H9 (cell line): ENCODE measurements at regions not wholly inside any gene's neighbourhood (a gene's known extent, or its start where the extent isn't known, plus 50 kb on each side); places are given as distances from the start of the nearest gene placed in this dataset.

Source experiments
- DNase-seq: peaks from one replicate; pipeline ENCODE4 v3.0.0-alpha.2; 2017
- H2AFZ ChIP-seq: one replicate; pipeline ENCODE4 v1.6.1; 2013; ENCODE audit warnings: mild to moderate bottlenecking, low read length, control low read depth, moderate library complexity
- H2AK5ac ChIP-seq: 2 replicates; pipeline ENCODE4 v1.6.1; 2013; ENCODE audit warnings: low read length, control low read depth, mixed read lengths; ENCODE audit not compliant: insufficient read length
- H2BK120ac ChIP-seq: one replicate; pipeline ENCODE4 v1.6.1; 2013; ENCODE audit warnings: low read depth, mild to moderate bottlenecking, low read length, control low read depth, inconsistent platforms; ENCODE audit not compliant: poor library complexity, severe bottlenecking
- H2BK12ac ChIP-seq: 2 replicates; pipeline ENCODE4 v1.6.1; 2013; ENCODE audit warnings: low read length, control low read depth, mixed read lengths, low read depth; ENCODE audit not compliant: insufficient read length
- H2BK15ac ChIP-seq: 2 replicates; pipeline ENCODE4 v1.6.1; 2013; ENCODE audit warnings: low read depth, low read length, control low read depth
- H2BK20ac ChIP-seq: one replicate; pipeline ENCODE4 v1.6.1; 2013; ENCODE audit warnings: low read depth, mild to moderate bottlenecking, low read length, control low read depth, inconsistent platforms; ENCODE audit not compliant: poor library complexity, severe bottlenecking
- H2BK5ac ChIP-seq: 2 replicates; pipeline ENCODE4 v1.6.1; 2013; ENCODE audit warnings: low read length, control low read depth, mixed read lengths; ENCODE audit not compliant: insufficient read length
- H3K14ac ChIP-seq: 2 replicates; pipeline ENCODE4 v1.6.1; 2013; ENCODE audit warnings: low read length, control low read depth; ENCODE audit not compliant: insufficient read depth
- H3K18ac ChIP-seq: 2 replicates; pipeline ENCODE4 v1.6.1; 2013; ENCODE audit warnings: low read depth, mild to moderate bottlenecking, mixed read lengths, low read length, control low read depth; ENCODE audit not compliant: insufficient read length
- H3K23ac ChIP-seq: 2 replicates; pipeline ENCODE4 v1.6.1; 2013; ENCODE audit warnings: low read length, control low read depth, mixed read lengths, low read depth; ENCODE audit not compliant: insufficient read length
- H3K23me2 ChIP-seq: 2 replicates; pipeline ENCODE4 v1.6.1; 2013; ENCODE audit warnings: low read depth, mild to moderate bottlenecking, mixed read lengths, low read length, control low read depth; ENCODE audit not compliant: insufficient read length, poor library complexity, severe bottlenecking
- H3K27ac ChIP-seq: 2 replicates; pipeline ENCODE4 v1.5.1; 2013; ENCODE audit warnings: low read length, control low read depth, mixed read lengths, low read depth; ENCODE audit not compliant: insufficient read length
- H3K27me3 ChIP-seq: 2 replicates; pipeline ENCODE4 v1.6.1; 2013; ENCODE audit warnings: low read length, control low read depth, inconsistent platforms; ENCODE audit not compliant: insufficient read depth
- H3K4ac ChIP-seq: 2 replicates; pipeline ENCODE4 v1.6.1; 2013; ENCODE audit warnings: low read depth, mild to moderate bottlenecking, control low read depth, inconsistent platforms, low read length, moderate library complexity
- H3K4me1 ChIP-seq: 2 replicates; pipeline ENCODE4 v1.6.1; 2013; ENCODE audit warnings: low read length, control low read depth, inconsistent platforms; ENCODE audit not compliant: insufficient read depth
- H3K4me2 ChIP-seq: 2 replicates; pipeline ENCODE4 v1.6.1; 2013; ENCODE audit warnings: low read length, control low read depth, mixed read lengths; ENCODE audit not compliant: insufficient read length, insufficient read depth
- H3K56ac ChIP-seq: 2 replicates; pipeline ENCODE4 v1.6.1; 2013; ENCODE audit warnings: low read depth, mild to moderate bottlenecking, mixed read lengths, low read length, control low read depth; ENCODE audit not compliant: insufficient read length
- H3K79me1 ChIP-seq: 2 replicates; pipeline ENCODE4 v1.6.1; 2013; ENCODE audit warnings: low read depth, mild to moderate bottlenecking, moderate library complexity, low read length, control low read depth, inconsistent platforms; ENCODE audit not compliant: insufficient read depth, poor library complexity, severe bottlenecking
- H3K79me2 ChIP-seq: 2 replicates; pipeline ENCODE4 v1.6.1; 2013; ENCODE audit warnings: low read length, control low read depth, inconsistent platforms; ENCODE audit not compliant: insufficient read depth
- H3K9ac ChIP-seq: 2 replicates; pipeline ENCODE4 v1.6.1; 2013; ENCODE audit warnings: low read length, control low read depth, mixed read lengths; ENCODE audit not compliant: insufficient read length; ENCODE audit errors: extremely low read depth
- H3K9me3 ChIP-seq: one replicate; pipeline ENCODE4 v1.6.1; 2013; ENCODE audit warnings: low read depth, low read length, inconsistent platforms; ENCODE audit not compliant: control insufficient read depth
- H3T11ph ChIP-seq: one replicate; pipeline ENCODE4 v1.6.1; 2013; ENCODE audit warnings: mild to moderate bottlenecking, low read length, control low read depth, inconsistent platforms
- H4K20me1 ChIP-seq: one replicate; pipeline ENCODE4 v1.6.1; 2013; ENCODE audit not compliant: control insufficient read depth, insufficient read length, insufficient read depth
- H4K5ac ChIP-seq: 2 replicates; pipeline ENCODE4 v1.6.1; 2013; ENCODE audit warnings: low read depth, mild to moderate bottlenecking, mixed read lengths, low read length, control low read depth; ENCODE audit not compliant: insufficient read length
- H4K8ac ChIP-seq: replicated peaks from 2 replicates; pipeline ENCODE4 v1.6.1; 2013; ENCODE audit warnings: low read length, control low read depth, mixed read lengths, low read depth; ENCODE audit not compliant: insufficient read length
- H4K91ac ChIP-seq: 2 replicates; pipeline ENCODE4 v1.6.1; 2013; ENCODE audit warnings: low read depth, mild to moderate bottlenecking, moderate library complexity, mixed read lengths, low read length, control low read depth; ENCODE audit not compliant: insufficient read length
- H3K27ac Mint-ChIP-seq, 3 experiments: 2 replicates in 2 of 3; 3 replicates in 1 of 3; pipeline ENCODE4 v1.8.0; 2020 to 2021; ENCODE audit warnings: mixed read lengths in 3 of 3, mild to moderate bottlenecking in 1 of 3, moderate library complexity in 1 of 3
- H3K27me3 Mint-ChIP-seq: 2 replicates; pipeline ENCODE4 v1.8.0; 2021; ENCODE audit warnings: low read depth, mild to moderate bottlenecking, moderate library complexity, mixed read lengths
- H3K36me3 Mint-ChIP-seq, 3 experiments: 2 replicates in 2 of 3; 3 replicates in 1 of 3; pipeline ENCODE4 v1.8.0; 2020 to 2021; ENCODE audit warnings: low read depth in 3 of 3, mixed read lengths in 3 of 3; ENCODE audit not compliant: insufficient read depth in 1 of 3
- H3K4me1 Mint-ChIP-seq, 2 experiments: 2 replicates each; pipeline ENCODE4 v1.8.0; 2020; ENCODE audit warnings: mixed read lengths in 2 of 2
- H3K4me3 Mint-ChIP-seq, 2 experiments: 2 replicates in 1 of 2; 3 replicates in 1 of 2; pipeline ENCODE4 v1.8.0; 2020 to 2021; ENCODE audit warnings: mild to moderate bottlenecking in 2 of 2, mixed read lengths in 2 of 2, moderate library complexity in 1 of 2
- H3K9me3 Mint-ChIP-seq, 2 experiments: 2 replicates in 1 of 2; 3 replicates in 1 of 2; pipeline ENCODE4 v1.8.0; 2020; ENCODE audit warnings: mild to moderate bottlenecking in 2 of 2, mixed read lengths in 2 of 2, moderate library complexity in 1 of 2
- WGBS: extraction: QIAGEN DNeasy Blood & Tissue Kit; methylation state at CpG from one replicate; pipeline ENCODE4 v1.1.7; 2013; ENCODE audit warnings: missing lambda C conversion rate, low lambda C conversion rate, mixed read lengths; ENCODE audit not compliant: insufficient read length; ENCODE audit errors: extremely low coverage; 5-methylcytosine and 5-hydroxymethylcytosine counted together
- TF ChIP-seq, protein P1 (sequence below): fragments of 200-600 bp; sonication (generic); conservative IDR thresholded peaks from 3 replicates; pipeline ENCODE4 v1.8.0; 2021; ENCODE audit warnings: antibody characterized with exemption, mild to moderate bottlenecking

DNA sequence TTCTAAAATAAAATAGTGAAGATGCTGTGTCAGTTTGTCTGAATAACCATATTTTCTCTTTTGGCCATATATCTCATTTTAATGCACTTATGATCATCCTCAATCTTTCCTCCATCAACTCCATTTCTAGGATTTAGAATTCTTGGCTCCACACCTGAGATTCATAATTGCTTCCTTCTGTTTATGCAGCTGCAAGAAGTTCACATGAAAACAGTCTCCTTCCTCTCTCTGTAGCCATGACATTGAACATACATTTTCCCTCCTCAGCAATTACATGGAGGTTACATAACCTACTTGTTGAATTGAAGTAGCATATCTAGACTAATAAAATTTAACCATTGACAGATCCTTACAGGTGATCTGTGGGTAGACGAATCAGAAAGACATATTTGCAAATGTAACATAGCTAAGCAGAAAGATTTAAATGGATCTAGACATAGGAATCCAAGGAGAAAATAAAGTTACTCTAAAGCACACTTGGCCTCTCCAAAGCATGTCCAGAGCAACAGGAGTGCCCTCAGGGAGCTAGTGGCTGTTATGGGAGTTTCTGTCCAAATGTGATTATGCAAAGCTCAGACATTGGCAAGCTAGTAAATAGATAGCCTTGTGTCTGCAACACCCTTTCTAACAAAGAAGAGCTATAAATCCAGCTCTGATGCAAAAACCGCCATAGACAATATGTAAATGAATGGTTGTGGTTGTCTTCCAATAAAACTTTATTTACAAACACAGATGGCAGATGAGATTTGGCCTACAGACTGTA lies 119.9 kb upstream of the MPPED2 start:
- Histone ChIP-seq H3K27me3 (no peaks in the 10 kb centered on the region), H3K4me2 (no peak overlapping the region), H2BK120ac (no peak overlapping the region), H3K9ac (no peak overlapping the region), H3K14ac (no peak overlapping the region), H3K23me2 (no peaks in the 10 kb centered on the region), H3K56ac (no peak overlapping the region), H3K4me1 (no peaks in the 10 kb centered on the region), H2BK20ac (no peak overlapping the region), H3K9me3 (no peaks in the 10 kb centered on the region), H4K20me1 (no peaks in the 10 kb centered on the region), H3K23ac (no peak overlapping the region), H3K4ac (no peak overlapping the region), H3T11ph (no peak overlapping the region), H4K5ac (no peak overlapping the region), H4K91ac (no peak overlapping the region), H2AFZ (no peak overlapping the region), H2AK5ac (no peak overlapping the region), H2BK15ac (no peak overlapping the region), H4K8ac (no peak overlapping the region), H2BK12ac (no peak overlapping the region), H3K79me1 (no peaks in the 10 kb centered on the region), H3K27ac (no peak overlapping the region), H3K18ac (no peak overlapping the region), H3K79me2 (no peaks in the 10 kb centered on the region), H2BK5ac (no peak overlapping the region)
- Mint-ChIP-seq H3K4me1 (no peaks in the 10 kb centered on the region), H3K36me3 (no peaks in the 10 kb centered on the region; a peak in 1 of 7 replicates), H3K27me3 (no peaks in the 10 kb centered on the region; the same call in 1 of the 2 replicates), H3K9me3 (no peaks in the 10 kb centered on the region), H3K27ac (no peak overlapping the region), H3K4me3 (no peak overlapping the region)
- no CpG with 5 or more reads among the region's 2 CpGs for WGBS
- DNase-seq: no peak
- TF ChIP-seq, protein P1, sequence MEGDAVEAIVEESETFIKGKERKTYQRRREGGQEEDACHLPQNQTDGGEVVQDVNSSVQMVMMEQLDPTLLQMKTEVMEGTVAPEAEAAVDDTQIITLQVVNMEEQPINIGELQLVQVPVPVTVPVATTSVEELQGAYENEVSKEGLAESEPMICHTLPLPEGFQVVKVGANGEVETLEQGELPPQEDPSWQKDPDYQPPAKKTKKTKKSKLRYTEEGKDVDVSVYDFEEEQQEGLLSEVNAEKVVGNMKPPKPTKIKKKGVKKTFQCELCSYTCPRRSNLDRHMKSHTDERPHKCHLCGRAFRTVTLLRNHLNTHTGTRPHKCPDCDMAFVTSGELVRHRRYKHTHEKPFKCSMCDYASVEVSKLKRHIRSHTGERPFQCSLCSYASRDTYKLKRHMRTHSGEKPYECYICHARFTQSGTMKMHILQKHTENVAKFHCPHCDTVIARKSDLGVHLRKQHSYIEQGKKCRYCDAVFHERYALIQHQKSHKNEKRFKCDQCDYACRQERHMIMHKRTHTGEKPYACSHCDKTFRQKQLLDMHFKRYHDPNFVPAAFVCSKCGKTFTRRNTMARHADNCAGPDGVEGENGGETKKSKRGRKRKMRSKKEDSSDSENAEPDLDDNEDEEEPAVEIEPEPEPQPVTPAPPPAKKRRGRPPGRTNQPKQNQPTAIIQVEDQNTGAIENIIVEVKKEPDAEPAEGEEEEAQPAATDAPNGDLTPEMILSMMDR: no peak
